Stimulated activated CD4-positive, alpha-beta T cell treated with anti-CD3 and anti-CD28 coated beads, Interleukin-12 subunit alpha, Interleukin-12 subunit beta, amount 100 ng/mL, for 24 hours (primary cell): ENCODE measurements at regions not wholly inside any gene's neighbourhood (a gene's known extent, or its start where the extent isn't known, plus 50 kb on each side); places are given as distances from the start of the nearest gene placed in this dataset.

Source experiments
- DNase-seq, 2 experiments: peaks; one replicate each; pipeline ENCODE4 v3.0.0-alpha.2; 2020; ENCODE audit warnings: low read depth in 2 of 2

DNA sequence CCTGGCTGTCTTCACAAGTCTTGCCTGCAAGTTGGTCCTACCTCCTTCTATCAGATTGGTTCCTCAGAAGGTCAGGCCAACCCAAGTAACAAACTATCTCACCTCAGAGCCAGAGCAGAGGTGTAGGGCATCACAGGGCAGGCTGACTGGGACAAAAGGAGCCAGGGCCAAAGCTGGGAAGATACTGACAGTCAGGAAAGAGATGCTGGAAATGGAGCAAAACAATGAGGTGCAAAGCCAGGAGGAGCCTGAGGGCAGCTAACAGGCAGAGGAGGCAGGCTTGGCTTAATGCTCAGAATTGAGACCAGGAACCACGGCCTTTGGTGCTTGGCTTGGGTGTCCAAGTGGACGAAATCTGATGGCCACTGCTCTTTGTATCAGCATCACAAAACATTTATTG lies 68.4 kb upstream of the PNMA1 start:
- no peak for DNase-seq

DNA sequence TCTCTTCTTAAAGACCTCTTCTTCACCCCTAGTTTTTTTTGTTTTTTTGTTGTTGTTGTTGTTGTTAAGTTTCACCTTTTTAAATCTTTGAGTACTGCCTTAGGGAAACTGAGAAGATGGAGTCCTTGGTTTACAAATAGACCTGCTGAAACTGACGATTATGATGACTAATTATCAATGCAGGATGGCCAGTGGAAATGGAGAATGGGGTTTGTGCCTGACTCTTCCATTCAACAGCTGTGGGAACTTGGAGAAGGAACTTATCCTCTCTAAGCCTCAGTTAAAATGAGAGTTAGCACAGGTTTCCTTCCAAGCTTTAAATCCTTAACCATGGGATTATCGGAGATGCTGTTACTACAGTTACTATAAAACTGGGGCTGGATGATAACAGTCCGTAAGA lies 66.7 kb upstream of the PNMA1 start:
- no peak for DNase-seq

DNA sequence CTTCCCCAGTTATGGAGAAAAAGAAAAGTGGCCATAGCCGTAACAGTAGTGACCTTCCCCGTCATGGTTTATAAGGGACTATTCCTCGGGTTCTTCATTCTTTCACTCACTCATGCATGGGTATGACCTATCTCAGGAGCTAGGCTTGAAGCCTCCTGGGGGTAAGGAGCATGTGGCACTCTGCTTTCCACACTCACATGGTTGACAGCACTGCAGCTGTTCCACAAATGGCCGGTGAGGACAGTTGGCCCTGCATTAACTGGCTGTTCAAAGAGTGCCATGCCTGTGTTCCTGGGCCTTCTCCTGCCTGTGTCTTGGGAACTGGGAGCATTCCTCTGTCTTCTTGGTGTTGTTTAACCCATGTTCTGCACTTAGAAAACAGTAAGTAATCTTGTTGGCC lies 66.2 kb upstream of the PNMA1 start:
- no peak for DNase-seq

DNA sequence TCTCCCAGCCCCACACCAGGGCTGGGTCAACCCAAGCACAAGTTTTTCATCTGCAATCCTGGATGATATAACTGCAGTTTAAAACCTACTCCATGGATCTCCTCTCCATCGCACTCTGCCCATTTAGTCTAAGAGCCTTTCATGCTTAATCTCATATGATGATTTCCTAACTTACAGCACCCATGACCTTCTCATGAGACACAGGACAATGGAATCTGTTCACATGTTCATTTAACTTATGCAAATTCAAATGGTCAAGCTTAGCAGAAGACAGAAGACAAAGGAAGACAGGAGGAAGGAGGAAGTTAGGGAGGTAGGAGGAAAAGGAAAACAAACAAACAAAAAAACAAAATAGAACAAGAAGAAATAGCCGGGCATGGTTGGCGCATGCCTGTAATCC lies 64.6 kb upstream of the PNMA1 start:
- DNase-seq = no peak

DNA sequence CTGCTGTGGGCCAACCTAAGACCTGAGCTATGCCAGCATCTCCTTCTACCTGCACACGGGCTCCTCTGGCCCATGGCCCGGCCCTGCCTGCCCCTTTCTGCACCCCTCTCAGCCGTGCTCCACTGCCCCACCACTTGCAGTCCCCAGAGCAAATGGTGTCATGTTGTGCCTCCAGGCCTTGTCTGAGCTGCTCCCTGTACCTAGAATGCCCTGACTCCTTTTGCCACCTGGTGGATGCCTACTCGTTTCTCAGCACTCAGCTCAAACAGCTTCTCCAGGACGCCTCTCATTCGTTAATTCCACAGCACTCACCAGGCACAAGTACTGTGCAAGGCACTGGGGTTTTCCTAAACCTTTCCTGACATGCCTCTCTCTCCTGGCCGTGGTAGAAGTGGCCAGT lies 63.2 kb upstream of the PNMA1 start:
- no peak for DNase-seq

DNA sequence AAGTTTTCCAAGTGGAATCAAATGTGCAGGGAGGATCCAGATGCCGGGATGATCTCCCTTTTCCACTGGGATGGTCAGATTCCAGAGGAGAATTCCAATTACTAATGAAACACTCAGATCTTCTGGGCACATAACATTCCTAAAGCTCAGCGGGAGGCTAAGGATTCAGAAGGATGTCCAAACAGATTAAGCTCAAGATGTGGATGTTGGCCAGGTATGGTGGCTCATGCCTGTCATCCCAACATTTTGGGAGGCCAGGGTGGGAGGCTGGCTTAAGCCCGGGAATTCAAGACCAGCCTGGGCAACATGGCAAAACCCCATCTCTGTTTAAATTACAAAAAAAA lies 62.0 kb upstream of the PNMA1 start:
- no peak for DNase-seq

DNA sequence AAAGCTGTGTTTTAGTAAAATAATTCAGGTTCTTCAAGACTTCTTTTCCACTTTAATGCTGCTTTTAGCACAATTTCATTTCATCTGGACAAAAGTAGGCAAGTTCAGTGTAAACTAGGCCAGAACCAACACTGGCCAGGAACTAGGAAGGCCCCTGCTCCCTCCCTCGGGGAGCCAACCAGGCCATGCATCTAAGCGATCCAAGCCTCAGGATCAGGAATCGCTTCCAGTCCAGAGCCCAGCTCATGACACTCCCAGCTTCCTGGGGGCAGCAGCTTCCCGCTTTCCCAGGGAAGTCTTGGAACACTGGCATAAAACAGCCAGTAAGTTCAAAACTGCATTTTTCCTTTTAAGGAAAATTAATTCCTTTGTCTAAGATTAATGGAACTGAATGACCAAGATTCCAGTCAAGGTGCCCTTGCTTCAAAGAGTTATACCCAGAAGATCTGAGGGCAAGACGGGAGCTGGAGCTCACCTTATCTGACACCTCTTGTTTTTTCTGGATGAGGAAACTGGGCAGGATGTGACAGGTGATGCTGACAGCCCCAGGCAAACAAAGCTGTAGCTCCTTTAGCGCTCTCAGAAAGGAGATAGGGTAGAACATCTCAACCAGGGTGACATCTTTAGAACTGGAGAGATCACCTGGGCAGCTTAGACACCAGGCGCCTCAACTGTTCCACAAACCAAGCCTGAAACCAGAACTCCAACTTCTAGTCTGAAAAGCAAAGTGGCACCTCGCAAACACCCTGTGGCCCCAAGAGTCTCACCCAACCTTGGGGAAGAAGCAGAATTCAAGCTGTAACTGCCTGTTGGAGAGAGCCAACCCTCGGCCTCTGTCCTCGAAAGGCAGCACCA lies 61.4 kb upstream of the PNMA1 start:
- DNase-seq = no peak

DNA sequence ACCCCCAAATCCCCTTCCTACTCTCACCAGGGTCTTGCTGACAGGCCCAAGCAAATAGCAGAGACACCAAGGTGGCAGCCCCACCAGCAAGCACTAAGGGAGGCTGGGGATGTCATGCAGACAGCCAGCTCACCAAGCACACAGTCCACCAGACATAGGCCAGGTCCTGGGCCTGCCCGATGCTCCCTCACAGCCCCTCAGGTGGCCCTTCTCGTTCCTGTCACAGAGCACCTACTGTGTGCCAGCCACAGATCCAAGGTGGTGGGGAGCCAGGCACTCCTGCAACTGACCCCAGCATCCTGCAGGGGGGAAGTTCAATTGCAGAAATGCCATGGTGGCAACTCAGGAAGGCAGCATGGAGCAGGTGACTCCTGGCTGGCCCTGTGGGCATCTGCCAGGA lies 60.5 kb upstream of the PNMA1 start:
- no peak for DNase-seq

DNA sequence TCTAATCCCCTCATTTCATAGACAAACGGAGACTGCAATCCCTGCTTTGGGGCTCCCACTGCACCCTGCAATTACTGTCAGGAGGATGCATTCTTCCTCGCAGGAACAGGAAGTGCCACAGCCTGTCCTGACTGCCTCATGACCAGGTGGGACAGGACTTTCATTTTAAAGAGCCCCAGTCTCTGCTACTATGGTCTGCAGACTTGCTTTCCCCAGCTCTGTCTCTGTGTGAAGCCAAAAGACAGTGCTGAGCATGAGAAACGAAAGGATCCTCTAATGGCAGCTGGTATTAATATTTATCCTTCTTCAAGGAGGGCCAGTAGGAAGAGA lies 60.0 kb upstream of the PNMA1 start:
- no peak for DNase-seq

DNA sequence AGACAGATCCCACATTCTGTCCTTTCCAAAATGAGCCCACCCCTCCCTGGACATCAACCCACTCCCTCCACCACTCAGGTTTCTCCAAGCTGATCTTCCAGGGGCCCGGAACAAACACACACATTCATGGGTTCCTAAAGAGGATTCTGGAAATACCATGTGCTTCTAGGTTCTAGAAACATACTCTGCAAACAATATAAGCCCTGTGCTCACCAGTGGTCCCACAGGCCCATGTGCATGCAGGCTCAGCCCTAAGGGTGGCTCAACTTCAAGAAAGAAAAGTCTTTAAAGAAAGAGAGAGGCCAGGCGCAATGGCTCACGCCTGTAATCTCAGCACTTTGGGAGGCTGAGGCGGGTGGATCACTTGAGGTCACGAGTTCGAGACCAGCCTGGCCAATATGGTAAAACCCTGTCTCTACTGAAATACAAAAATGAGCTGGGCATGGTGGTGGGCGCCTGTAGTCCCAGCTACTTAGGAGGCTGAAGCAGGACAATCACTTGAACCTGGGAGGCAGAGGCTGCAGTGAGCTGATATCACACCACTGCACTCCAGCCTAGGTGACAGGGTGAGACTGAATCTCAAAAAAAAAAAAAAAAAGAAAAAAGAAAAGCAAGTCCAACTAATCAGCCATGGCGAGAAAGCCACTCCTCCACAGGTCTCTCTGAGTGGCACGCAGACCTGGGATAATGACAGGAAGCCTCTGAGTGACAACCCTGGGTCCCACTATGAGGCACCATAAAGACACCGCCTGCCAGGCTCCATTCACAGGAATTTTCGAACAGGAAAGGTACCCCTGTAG lies 59.5 kb upstream of the PNMA1 start:
- DNase-seq = no peak

DNA sequence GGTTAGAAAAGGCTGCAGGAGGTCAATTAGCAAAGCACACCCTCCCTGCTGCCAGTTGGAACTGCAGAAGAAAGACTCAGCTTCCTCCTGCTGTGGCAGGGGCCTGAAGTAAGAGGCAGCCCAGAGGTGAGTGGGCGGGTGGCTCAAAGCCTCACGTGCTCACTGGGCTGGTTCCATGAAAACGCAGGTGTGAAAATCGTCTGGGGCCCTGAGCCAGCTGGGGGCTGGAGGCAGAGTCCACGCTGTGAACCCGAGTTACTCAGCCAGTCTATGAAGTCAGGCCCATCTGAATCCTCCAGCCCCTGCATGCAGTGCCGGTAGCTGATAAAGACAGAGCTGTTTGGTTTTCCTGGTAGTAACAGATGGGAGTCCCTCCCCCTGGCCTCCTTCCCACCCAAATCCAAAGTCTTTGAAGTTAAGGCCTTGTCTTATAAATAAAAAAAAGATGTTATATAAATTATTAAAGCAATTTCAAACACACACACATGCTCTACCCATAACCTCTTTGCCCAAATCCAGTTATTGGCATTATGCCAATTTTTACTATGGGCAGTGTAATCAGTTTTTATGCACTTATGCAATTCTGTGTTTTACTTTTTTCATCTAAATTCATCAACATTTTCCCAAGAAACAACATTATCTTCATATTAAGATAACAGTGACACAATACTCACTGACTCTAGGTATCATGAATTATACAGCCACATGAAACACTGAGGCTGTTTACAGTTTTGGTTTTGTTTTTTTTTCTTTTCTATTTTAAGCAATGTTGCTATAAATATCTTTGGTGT lies 57.9 kb upstream of the PNMA1 start:
- DNase-seq = peak; percentile 63 to 77

DNA sequence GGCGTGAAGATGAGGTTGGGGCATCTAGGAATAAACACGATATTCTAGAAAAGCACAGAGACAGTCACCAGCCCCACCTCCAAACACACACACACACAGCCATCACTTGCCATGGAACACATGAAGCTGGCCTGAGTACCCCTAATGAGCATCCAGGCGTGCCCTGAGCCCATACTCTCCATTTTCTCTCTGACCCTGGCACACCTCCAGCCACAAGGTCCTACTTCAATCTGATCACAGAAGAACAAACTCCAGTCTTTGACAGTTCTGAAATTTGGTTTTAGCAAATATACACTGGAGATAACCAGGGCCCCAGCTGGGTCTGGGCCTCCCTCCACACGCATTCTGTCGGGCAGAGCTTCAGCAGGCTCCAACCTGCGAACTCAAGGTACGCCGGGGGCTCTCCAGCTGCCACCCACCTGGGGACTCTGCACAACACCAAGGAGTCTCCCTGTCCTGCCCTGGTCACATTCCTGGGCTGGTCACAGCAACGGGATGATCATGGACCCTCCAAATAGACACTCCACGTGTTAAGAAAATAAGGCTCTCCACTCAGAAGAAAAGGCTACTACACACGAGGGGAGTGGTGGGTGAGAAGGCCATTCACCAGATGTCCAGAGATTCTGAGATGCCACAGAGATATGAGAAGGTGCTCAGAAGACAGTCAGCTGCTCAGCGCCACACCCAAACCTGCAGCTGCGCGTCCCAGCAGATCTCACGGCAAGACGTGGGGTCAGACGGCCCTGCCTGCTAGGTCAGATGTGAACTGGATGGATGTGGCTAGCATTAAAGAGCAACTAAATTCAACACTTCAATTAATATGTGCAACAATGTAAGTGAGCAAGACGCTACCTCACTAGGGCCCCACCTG lies 57.0 kb upstream of the PNMA1 start:
- DNase-seq = no peak

DNA sequence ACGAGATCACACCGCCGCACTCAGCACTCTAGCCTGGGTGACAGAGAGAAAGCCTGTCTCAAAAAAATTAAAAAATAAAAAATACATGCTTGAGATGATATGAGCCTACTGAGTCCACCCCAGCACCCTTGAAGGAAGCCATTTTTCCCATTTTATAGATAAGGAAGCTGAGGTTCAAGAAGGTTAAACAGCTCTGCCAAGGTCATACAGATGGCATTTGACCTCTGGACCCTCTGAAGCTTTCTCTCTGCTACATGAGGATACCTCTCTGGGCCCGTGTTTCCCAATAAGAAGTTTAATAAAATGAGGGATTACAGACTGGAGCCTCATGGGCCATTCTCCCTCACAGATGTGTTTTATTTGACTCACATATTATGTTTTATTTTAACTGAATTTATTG lies 53.9 kb upstream of the PNMA1 start:
- no peak for DNase-seq

DNA sequence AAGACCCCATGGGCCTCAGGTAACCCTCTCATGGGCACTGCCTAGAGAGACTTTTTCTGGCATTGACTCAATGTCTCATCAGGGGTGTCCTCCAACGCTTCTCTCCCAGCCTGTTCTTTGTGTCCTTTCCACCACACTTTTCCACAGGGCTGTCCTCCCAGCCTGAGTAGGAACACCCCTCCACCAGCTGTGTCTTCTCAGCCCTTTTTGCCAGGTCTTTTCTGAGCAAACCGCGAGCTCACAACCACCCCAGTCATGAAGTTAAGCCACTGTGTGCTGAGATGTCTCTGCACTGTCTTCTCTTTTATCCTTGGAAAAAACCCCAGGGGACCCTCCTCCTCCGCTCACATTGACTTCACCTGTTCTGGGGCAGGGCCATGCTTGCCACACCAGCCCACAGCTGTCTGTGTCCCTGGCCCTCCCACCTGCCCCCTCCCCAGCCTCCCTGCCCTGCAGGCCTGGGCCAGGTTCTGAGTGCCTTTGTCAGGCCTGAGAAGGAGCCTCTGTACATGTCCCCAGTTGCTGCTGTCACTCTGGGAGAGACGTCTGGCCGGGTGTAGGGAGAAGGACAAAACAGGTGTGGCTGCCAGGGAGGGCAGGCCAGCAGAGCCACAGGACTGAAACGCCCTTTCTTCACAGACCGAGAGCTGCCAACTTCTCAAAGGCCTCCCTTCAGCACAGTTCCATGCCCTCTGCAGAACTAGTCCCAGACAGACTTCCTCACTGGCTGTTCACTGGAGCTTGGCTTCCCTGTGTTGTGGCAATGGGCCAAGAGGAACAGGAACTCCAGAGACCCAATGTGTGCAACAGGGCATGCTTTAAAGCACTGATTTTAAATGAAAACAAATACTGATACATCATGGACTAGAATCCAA lies 50.5 kb upstream of the PNMA1 start:
- no peak for DNase-seq
